KOPT-K1 (cell line): ENCODE measurements at regions not wholly inside any gene's neighbourhood (a gene's known extent, or its start where the extent isn't known, plus 50 kb on each side); places are given as distances from the start of the nearest gene placed in this dataset.

Experiments used
- H3K27ac ChIP-seq: fragments of 200-600 bp; sonication (generic); 2 replicates; pipeline ENCODE4 v1.5.1; 2016; ENCODE audit warnings: antibody characterized with exemption, mild to moderate bottlenecking, low read depth, low read length; ENCODE audit not compliant: poor library complexity, severe bottlenecking
- H3K36me3 ChIP-seq: fragments of 200-600 bp; sonication (generic); 2 replicates; pipeline ENCODE4 v1.5.1; 2017; ENCODE audit warnings: antibody characterized with exemption, mild to moderate bottlenecking, low read length, moderate library complexity; ENCODE audit not compliant: insufficient read depth
- H3K9me3 ChIP-seq: fragments of 200-600 bp; sonication (generic); 2 replicates; pipeline ENCODE4 v1.5.1; 2017; ENCODE audit warnings: antibody characterized with exemption, low read length, mild to moderate bottlenecking; ENCODE audit not compliant: insufficient read depth, poor library complexity, severe bottlenecking

GRCh38 chr7:108735814-108736213 lies 166.1 kb downstream of the DNAJB9 start:
- Histone ChIP-seq H3K36me3 (no peaks in the 10 kb centered on the region), H3K27ac (no peak overlapping the region), H3K9me3 (no peaks in the 10 kb centered on the region)

DNA sequence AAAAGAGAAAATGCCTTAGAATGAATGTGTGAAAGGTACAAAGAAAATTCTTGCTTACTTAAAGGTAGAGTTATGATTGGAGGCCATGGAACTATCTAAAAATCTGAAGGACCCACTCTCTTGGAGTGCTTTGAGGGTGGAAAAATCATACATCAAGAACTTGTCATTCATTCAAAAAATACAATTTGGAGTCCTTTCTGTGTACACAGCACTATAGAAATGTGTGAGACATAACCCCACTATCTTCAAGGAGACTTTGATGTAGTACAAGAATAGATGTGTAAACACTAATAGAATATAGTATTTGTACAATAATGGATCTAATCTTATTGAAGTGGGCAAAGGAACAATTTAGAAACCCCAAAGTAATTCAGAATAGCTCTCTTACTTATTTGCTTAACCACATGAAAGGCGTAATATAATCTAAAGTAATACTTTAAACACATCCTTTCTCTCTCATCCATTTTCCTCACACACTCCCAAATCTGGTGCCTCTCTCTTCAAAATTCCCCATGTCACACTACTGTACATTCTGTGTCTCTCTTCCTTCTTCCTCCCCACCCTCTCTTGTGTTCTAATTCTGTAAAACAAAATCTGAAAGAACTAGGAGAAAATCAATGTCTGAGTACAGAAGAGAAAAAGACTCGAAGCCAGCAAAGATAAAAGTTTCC lies 166.7 kb downstream of the DNAJB9 start:
- Histone ChIP-seq H3K9me3 (no peaks in the 10 kb centered on the region), H3K27ac (no peak overlapping the region), H3K36me3 (no peaks in the 10 kb centered on the region)

GRCh38 chr7:108770981-108771745 lies 201.5 kb downstream of the DNAJB9 start:
- Histone ChIP-seq H3K36me3 (no peaks in the 10 kb centered on the region), H3K9me3 (no peaks in the 10 kb centered on the region), H3K27ac (no peak overlapping the region)

GRCh38 chr7:108771853-108772252 lies 202.2 kb downstream of the DNAJB9 start:
- Histone ChIP-seq H3K36me3 (no peaks in the 10 kb centered on the region), H3K9me3 (no peaks in the 10 kb centered on the region), H3K27ac (no peak overlapping the region)

- no peaks in the 10 kb centered on the region for H3K36me3 ChIP-seq
- no peak overlapping the region for H3K27ac ChIP-seq
- H3K9me3 ChIP-seq, result no peaks in the 10 kb centered on the region
Measured at GRCh38 chr7:108777966-108778365, 208.3 kb downstream of the DNAJB9 start.

DNA sequence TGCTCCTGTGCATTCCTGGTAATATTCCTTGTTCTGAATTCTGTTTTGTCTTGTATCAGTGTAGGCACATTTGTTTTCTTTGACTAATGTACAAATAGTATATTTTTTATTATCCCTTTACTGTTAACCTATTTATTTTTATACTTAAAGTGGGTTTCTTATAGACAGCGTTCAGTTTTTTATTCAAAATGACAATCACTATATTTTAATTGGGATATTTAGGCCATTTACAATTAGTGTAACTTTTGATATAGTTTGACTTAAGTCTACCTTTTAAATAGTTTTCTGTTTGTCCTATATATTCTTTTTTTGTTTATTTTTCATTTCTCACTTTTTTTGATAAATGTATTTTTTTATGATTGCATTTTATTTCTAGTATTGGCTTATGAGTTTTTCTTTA lies 219.8 kb downstream of the DNAJB9 start:
- H3K9me3 ChIP-seq, result no peaks in the 10 kb centered on the region
- no peak overlapping the region for H3K27ac ChIP-seq
- H3K36me3 ChIP-seq, result no peaks in the 10 kb centered on the region

GRCh38 chr7:108794466-108794865 lies 224.8 kb downstream of the DNAJB9 start:
- Histone ChIP-seq H3K27ac (no peak overlapping the region), H3K36me3 (no peaks in the 10 kb centered on the region)

DNA sequence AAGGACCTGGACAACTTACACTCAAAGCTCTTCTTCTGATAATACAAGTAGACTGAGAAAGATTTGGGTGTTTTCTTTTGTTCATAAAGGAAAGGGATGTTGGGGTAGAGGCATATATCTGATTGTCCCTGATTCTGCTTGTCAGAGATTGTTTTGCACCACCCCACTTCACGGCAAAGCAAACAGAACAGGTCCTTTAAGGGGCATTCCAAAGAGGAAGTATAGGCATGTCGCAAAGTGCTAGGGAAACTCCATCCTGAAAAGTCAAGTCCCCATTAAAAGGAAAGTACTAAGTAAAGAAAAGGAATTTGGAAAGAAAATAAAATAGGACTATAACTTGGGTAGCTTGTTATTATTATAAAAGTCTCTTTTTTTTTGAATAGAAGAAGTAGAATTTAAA lies 233.0 kb downstream of the DNAJB9 start:
- Histone ChIP-seq H3K9me3 (no peaks in the 10 kb centered on the region), H3K36me3 (no peaks in the 10 kb centered on the region), H3K27ac (no peak overlapping the region)

More at GRCh38 chr7:108794466-108794865, 224.8 kb downstream of the DNAJB9 start:
- no peaks in the 10 kb centered on the region for H3K9me3 ChIP-seq

GRCh38 chr7:108805808-108806397 lies 236.2 kb downstream of the DNAJB9 start:
- no peaks in the 10 kb centered on the region for H3K36me3 ChIP-seq
- H3K9me3 ChIP-seq, result no peaks in the 10 kb centered on the region
- H3K27ac ChIP-seq, result no peak overlapping the region

DNA sequence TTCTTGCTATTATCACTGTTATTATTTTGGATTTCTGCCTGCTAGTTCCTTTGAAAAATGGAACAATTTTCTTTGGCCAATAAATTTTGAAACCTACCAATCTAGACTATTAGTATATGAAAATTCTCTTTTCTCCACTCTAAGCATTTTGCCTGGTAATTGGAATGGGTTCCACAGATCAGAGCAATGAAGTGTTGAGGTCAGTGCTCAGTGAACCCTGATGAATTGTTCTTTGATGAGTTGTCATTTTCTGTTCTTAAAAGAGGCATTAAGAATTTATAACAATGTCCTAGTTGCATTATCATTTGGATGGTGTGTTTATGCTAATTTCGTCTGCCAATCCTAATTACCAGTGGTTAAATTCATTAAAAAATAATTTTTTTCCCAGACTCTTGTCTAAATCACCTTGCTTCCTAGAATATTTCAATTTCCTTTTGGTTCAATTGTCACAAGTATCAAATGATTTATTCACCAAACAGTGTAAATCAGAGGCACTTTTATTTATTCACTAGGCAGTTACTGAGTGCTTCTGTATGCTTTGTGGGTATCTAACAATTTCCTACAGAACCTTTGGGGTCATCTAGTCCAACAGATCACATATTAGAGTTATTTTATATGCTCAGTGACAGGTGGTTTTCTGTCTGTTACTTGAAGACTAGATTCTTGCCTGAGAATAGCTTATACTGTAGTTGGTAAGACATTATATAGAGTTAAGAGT lies 239.0 kb downstream of the DNAJB9 start:
- Histone ChIP-seq H3K27ac (no peak overlapping the region), H3K9me3 (no peaks in the 10 kb centered on the region), H3K36me3 (no peaks in the 10 kb centered on the region)

GRCh38 chr7:108809356-108809755 lies 239.7 kb downstream of the DNAJB9 start:
- no peak overlapping the region for H3K27ac ChIP-seq
- no peaks in the 10 kb centered on the region for H3K9me3 ChIP-seq
- H3K36me3 ChIP-seq, result no peaks in the 10 kb centered on the region

DNA sequence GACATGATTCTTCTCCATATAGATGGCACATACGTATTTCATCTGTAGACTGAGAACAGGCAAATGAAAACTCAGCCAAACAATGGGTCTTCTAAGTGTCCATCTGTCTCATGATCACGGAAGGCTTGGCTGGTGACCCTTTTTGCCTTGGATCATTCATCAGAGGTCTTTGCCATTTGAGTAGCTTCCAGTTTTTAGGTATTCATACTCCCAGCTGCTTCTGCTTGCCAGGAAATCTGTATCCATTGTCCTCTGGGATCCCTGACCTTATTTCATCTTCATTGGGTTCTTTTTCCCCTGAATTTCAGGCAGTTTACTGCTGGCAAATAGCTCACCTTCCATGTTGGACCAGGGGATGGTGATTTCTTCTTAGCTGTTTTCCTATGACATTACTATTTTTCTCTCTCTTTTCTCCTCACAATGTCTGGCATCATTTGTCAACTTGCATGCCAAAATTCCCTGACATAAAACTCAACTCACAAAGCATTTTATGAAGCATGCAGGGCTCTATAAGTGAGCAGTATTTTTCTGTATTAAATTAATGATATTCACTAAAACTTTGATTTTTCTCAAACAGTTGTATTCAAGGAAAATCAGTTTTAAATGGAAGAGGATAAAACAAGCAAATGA lies 241.2 kb downstream of the DNAJB9 start:
- Histone ChIP-seq H3K36me3 (no peaks in the 10 kb centered on the region), H3K9me3 (no peaks in the 10 kb centered on the region), H3K27ac (no peak overlapping the region)

DNA sequence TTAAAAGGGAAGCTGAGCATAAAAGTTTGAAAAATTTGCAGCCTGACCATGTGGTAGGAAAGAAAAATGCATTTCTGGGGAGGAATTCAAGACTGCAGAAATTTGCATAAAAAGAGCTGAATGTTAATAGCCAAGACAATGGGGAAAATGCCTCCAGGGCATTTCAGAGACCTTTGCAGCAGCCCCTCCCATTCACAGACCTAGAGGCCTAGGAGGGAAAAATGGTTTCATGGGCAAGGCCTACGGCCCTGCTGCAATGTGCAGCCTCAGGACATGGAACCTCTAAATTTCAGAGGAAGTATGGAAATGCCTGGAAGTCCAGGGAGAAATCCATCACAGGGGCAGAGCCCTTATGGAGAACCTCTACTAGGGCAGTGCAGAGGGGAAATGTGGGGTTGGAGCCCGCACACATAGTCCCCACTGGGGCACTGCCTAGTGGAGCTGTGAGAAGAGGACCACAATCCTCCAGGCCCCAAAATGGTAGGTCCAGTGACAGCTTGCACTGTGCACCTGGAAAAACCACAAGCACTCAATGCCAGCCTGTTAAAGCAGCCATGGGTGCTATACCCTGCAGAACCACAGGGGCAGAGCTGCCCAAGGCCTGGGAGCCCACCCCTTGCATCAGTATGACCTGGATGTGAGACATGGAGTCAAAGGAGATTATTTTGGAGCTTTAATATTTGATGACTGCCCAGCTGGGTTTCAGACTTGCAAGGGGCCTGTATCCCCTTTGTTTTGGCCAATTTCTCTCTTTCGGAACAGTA lies 243.8 kb downstream of the DNAJB9 start:
- H3K36me3 ChIP-seq, result no peaks in the 10 kb centered on the region
- H3K27ac ChIP-seq, result no peak overlapping the region
- no peaks in the 10 kb centered on the region for H3K9me3 ChIP-seq

DNA sequence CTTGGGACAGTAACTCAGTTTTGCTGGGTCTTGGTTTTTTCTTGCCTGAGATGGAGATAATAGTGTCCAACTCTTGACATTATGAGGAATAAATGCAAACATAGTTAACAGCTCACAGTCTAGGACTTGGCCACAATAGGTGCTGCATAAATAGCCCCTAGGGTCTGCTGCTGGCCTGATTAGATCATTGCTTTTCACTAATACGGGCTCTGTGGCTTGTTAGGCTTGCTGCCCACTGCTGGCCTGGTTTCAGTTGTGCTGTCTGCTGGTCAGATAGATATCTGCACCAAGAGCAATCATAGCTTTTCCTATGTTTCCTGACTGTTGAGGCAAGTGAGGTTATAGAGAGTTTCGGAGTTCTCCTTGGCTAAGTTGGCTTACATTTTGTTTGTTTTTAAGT lies 246.1 kb downstream of the DNAJB9 start:
- Histone ChIP-seq H3K9me3 (no peaks in the 10 kb centered on the region), H3K36me3 (no peaks in the 10 kb centered on the region), H3K27ac (no peak overlapping the region)
